ENCODE measurements at regions not wholly inside any gene's neighbourhood (a gene's known extent, or its start where the extent isn't known, plus 50 kb on each side); places are given as distances from the start of the nearest gene placed in this dataset.

- TF ChIP-seq, protein P1, sequence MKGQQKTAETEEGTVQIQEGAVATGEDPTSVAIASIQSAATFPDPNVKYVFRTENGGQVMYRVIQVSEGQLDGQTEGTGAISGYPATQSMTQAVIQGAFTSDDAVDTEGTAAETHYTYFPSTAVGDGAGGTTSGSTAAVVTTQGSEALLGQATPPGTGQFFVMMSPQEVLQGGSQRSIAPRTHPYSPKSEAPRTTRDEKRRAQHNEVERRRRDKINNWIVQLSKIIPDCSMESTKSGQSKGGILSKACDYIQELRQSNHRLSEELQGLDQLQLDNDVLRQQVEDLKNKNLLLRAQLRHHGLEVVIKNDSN (IDR thresholded peaks at IDR 0.05): no peak
- no peak for TF ChIP-seq EGR1 (IDR thresholded peaks at IDR 0.05)
- TF ChIP-seq NFIC (IDR thresholded peaks at IDR 0.05): no peak
- TF ChIP-seq TEAD4 (IDR thresholded peaks at IDR 0.05): no peak
- TF ChIP-seq RAD21 (IDR thresholded peaks at IDR 0.05; ENCODE audit: low read depth): no peak
- no peak for TF ChIP-seq EP300 (IDR thresholded peaks at IDR 0.05; ENCODE audit: borderline replicate concordance)
- TF ChIP-seq ZBTB7A (IDR thresholded peaks at IDR 0.05; ENCODE audit: low read depth): no peak
- TF ChIP-seq CEBPB (IDR thresholded peaks at IDR 0.05): no peak
- no peak for TF ChIP-seq MAX (IDR thresholded peaks at IDR 0.05)
Measured at GRCh38 chr4:34261799-34262314, 1982.5 kb downstream of the ARAP2 start.

- TF ChIP-seq ZBTB7A (IDR thresholded peaks at IDR 0.05; ENCODE audit: low read depth) (no peak), TEAD4 (IDR thresholded peaks at IDR 0.05) (no peak)
Measured at GRCh38 chr4:34269613-34270012, 1974.7 kb downstream of the ARAP2 start.

GRCh38 chr4:34271479-34272355 is 1972.6 kb downstream of the ARAP2 start:
- no peak for TF ChIP-seq TCF12 (IDR thresholded peaks at IDR 0.05; ENCODE audit: low read depth)
- TF ChIP-seq CREB1 (IDR thresholded peaks at IDR 0.05; ENCODE audit: low read depth): no peak
- no peak for TF ChIP-seq ZBTB7A (IDR thresholded peaks at IDR 0.05; ENCODE audit: low read depth)
- TF ChIP-seq TAF1 (IDR thresholded peaks at IDR 0.05; ENCODE audit: low read depth): no peak
- no peak for TF ChIP-seq FOXM1 (IDR thresholded peaks at IDR 0.05; ENCODE audit: borderline replicate concordance, low read depth)
- TF ChIP-seq REST (IDR thresholded peaks at IDR 0.05; ENCODE audit: low read depth): no peak
- TF ChIP-seq EP300 (IDR thresholded peaks at IDR 0.05; ENCODE audit: borderline replicate concordance): no peak
- no peak for TF ChIP-seq YY1 (IDR thresholded peaks at IDR 0.05; ENCODE audit: low read depth)
- no peak for TF ChIP-seq NFIC (IDR thresholded peaks at IDR 0.05)
- no peak for TF ChIP-seq CEBPB (IDR thresholded peaks at IDR 0.05)
- no peak for TF ChIP-seq MAX (IDR thresholded peaks at IDR 0.05)

DNA sequence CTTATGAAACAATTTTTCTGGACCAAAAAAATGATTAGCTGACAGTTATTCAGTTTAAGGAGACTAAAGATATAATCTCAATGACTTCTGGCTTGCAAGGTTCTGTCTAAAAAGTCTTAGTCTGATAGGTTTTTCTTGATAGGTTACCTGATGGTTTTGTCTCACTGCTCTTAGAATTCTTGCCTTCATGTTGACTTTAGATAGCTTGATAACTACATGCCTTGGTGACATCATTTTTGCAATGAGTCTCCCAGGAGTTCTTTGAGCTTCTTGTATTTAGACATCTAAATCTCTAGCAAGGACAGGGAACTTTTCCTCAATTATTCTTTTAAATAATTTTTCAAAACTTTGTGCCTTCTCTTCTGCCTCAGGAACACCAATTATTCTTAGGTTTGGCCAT is 1965.3 kb downstream of the ARAP2 start:
- TF ChIP-seq CEBPB (IDR thresholded peaks at IDR 0.05): no peak
- TF ChIP-seq YY1 (IDR thresholded peaks at IDR 0.05; ENCODE audit: low read depth): no peak
- TF ChIP-seq TEAD4 (IDR thresholded peaks at IDR 0.05): no peak
- no peak for TF ChIP-seq EP300 (IDR thresholded peaks at IDR 0.05; ENCODE audit: borderline replicate concordance)
- TF ChIP-seq EGR1 (IDR thresholded peaks at IDR 0.05): no peak
- no peak for TF ChIP-seq RAD21 (IDR thresholded peaks at IDR 0.05; ENCODE audit: low read depth)
- no peak for TF ChIP-seq REST (IDR thresholded peaks at IDR 0.05; ENCODE audit: low read depth)
- TF ChIP-seq CREB1 (IDR thresholded peaks at IDR 0.05; ENCODE audit: low read depth): no peak
- no peak for TF ChIP-seq ZBTB7A (IDR thresholded peaks at IDR 0.05; ENCODE audit: low read depth)
- no peak for TF ChIP-seq NFIC (IDR thresholded peaks at IDR 0.05)
- no peak for TF ChIP-seq TAF1 (IDR thresholded peaks at IDR 0.05; ENCODE audit: low read depth)
- TF ChIP-seq TCF12 (IDR thresholded peaks at IDR 0.05; ENCODE audit: low read depth): no peak
- no peak for TF ChIP-seq MAX (IDR thresholded peaks at IDR 0.05)
- TF ChIP-seq, protein P1 (IDR thresholded peaks at IDR 0.05): no peak
- TF ChIP-seq FOXM1 (IDR thresholded peaks at IDR 0.05; ENCODE audit: borderline replicate concordance, low read depth): no peak

DNA sequence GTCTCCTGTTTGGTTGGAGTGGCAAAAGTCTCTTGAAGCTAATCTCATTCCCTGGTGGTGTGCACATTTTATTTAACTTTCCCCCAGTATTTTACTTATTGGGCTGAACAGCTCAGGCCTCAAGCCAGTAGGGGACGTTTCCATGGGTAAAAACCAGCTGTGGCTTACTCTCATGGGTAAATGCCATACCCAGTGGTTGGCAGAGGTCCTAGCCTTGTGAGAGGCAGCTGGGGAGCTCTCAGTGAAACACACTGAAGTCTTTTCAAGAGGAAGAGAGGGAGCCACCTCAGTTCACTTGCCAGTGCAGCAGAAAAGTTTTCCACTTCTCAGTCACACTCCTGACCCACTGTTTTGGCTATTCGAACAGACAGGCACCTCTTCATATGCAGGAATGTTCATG is 1964.2 kb downstream of the ARAP2 start:
- TF ChIP-seq CREB1 (IDR thresholded peaks at IDR 0.05; ENCODE audit: low read depth) (no peak), EGR1 (IDR thresholded peaks at IDR 0.05) (no peak), TAF1 (IDR thresholded peaks at IDR 0.05; ENCODE audit: low read depth) (no peak), TCF12 (IDR thresholded peaks at IDR 0.05; ENCODE audit: low read depth) (no peak), ZBTB7A (IDR thresholded peaks at IDR 0.05; ENCODE audit: low read depth) (no peak), EP300 (IDR thresholded peaks at IDR 0.05; ENCODE audit: borderline replicate concordance) (no peak), YY1 (IDR thresholded peaks at IDR 0.05; ENCODE audit: low read depth) (no peak), RAD21 (IDR thresholded peaks at IDR 0.05; ENCODE audit: low read depth) (no peak), MAX (IDR thresholded peaks at IDR 0.05) (no peak), REST (IDR thresholded peaks at IDR 0.05; ENCODE audit: low read depth) (no peak), FOXM1 (IDR thresholded peaks at IDR 0.05; ENCODE audit: borderline replicate concordance, low read depth) (no peak), NFIC (IDR thresholded peaks at IDR 0.05) (no peak), CEBPB (IDR thresholded peaks at IDR 0.05) (no peak), TEAD4 (IDR thresholded peaks at IDR 0.05) (no peak)
- TF ChIP-seq, protein P1 (IDR thresholded peaks at IDR 0.05): no peak
